ENCODE measurements at regions not wholly inside any gene's neighbourhood (a gene's known extent, or its start where the extent isn't known, plus 50 kb on each side); places are given as distances from the start of the nearest gene placed in this dataset.

DNA sequence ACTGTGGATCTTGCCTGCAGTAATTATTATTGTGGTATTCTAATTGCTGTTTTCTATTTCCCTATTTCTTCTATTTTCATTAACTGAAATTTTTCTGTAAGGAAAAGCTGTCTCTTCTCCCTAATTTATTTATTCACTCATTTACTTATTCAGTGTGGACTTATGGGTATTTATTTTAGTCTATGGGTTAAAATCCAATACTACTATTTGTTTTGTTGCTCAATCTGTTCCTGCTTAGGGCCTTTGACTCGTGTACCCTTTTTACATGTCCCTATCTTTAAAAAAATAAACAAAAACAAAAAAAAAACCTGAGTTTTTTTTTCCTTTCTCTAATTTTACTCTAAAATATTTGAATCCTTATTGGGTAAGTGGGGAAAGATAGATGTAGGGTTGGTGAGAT is 166.2 kb upstream of the IVNS1ABP start:
- Histone ChIP-seq H3K9ac (replicated peaks; ENCODE audit: extremely low read depth, insufficient read depth, low read length) (no peak overlapping the region), H3K27ac (ENCODE audit: insufficient read depth, low read depth, low read length) (no peak overlapping the region), H4K20me1 (replicated peaks; ENCODE audit: control insufficient read depth, extremely low read depth, insufficient read depth, low read length) (no peaks in the 10 kb centered on the region), H3K9me3 (replicated peaks; ENCODE audit: control insufficient read depth, insufficient read depth, low read length) (no peaks in the 10 kb centered on the region), H3K4me2 (ENCODE audit: insufficient read depth, low read length) (no peak overlapping the region), H3K9me1 (replicated peaks; ENCODE audit: control insufficient read depth, extremely low read depth, insufficient read depth, low read length) (no peaks in the 10 kb centered on the region), H3K27me3 (ENCODE audit: control insufficient read depth in 2 of 2, insufficient read depth in 2 of 2, low read length in 2 of 2) (no peaks in the 10 kb centered on the region), H3K36me3 (ENCODE audit: control insufficient read depth in 2 of 2, extremely low read depth in 1 of 2, insufficient read depth in 2 of 2, low read length in 2 of 2) (no peaks in the 10 kb centered on the region), H3K4me1 (ENCODE audit: control insufficient read depth, extremely low read depth, insufficient read depth, low read length) (no peaks in the 10 kb centered on the region), H3K79me2 (ENCODE audit: control insufficient read depth, insufficient read depth, low read length) (no peaks in the 10 kb centered on the region), H2AFZ (ENCODE audit: low read depth, low read length) (no peak overlapping the region), H3K4me3 (replicated peaks in 1 of 3; ENCODE audit: insufficient read depth in 1 of 3, low read depth in 1 of 3, low read length in 3 of 3) (no peak overlapping the region)
- CTCF ChIA-PET, result no interaction called here
- TF ChIP-seq POLR2A (IDR thresholded peaks at IDR 0.05; ENCODE audit: low read depth, low read length), result no peak
- no peak for TF ChIP-seq MYC (IDR thresholded peaks at IDR 0.05; ENCODE audit: low read depth, low read length)
- TF ChIP-seq CTCF (IDR thresholded peaks at IDR 0.05; ENCODE audit: extremely low read depth in 1 of 2, insufficient read depth in 1 of 2, low read depth in 1 of 2, low read length in 2 of 2), result no peak
- TF ChIP-seq FOS (IDR thresholded peaks at IDR 0.05; ENCODE audit: borderline replicate concordance, insufficient read depth, low read length), result no peak
- TF ChIP-seq EZH2 (IDR thresholded peaks at IDR 0.05; ENCODE audit: borderline replicate concordance, low read depth, low read length, severe bottlenecking), result no peak
- no peak for TF ChIP-seq GATA2 (IDR thresholded peaks at IDR 0.05; ENCODE audit: insufficient read depth, insufficient read length, low read depth, low read length)
- no peak for TF ChIP-seq JUN (IDR thresholded peaks at IDR 0.05; ENCODE audit: borderline replicate concordance, insufficient read depth, insufficient read length, low read depth)
- TF ChIP-seq, protein P1, sequence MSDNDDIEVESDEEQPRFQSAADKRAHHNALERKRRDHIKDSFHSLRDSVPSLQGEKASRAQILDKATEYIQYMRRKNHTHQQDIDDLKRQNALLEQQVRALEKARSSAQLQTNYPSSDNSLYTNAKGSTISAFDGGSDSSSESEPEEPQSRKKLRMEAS (IDR thresholded peaks at IDR 0.05; ENCODE audit: insufficient read depth, insufficient read length), result no peak
- TF ChIP-seq POLR2AphosphoS5 (IDR thresholded peaks at IDR 0.05; ENCODE audit: insufficient read depth, low read depth, low read length), result no peak
- intact Hi-C loops (cut with micrococcal nuclease), result no loop called here
- dilution Hi-C loops (cut with MboI; ENCODE audit: extremely low pct_ligation_motif_present, low sequenced_read_pairs), result no loop called here
- FAIRE-seq (no peak), DNase-seq (ENCODE audit: low read depth, low spot score) (no peak)
- POLR2A ChIA-PET, result no interaction called here
- no TSS peak for BruUV-seq (replicated peaks)

Measured in endothelial cell of umbilical vein (primary cell).